ENCODE measurements at regions not wholly inside any gene's neighbourhood (a gene's known extent, or its start where the extent isn't known, plus 50 kb on each side); places are given as distances from the start of the nearest gene placed in this dataset.

GRCh38 chr2:155871940-155872339 is 460.6 kb downstream of the NR4A2 start:
- peaks cover 4% of the 10 kb centered on the region; the same call in 1 of the 3 replicates for H3K36me3 Mint-ChIP-seq (ENCODE audit: low read depth)
- Histone ChIP-seq H3K36me3 (ENCODE audit: insufficient read depth) (no peaks in the 10 kb centered on the region), H3F3A (replicated peaks; ENCODE audit: low read depth) (no peaks in the 10 kb centered on the region), H2AFZ (no peak overlapping the region), H3K4me1 (ENCODE audit: insufficient read depth) (no peaks in the 10 kb centered on the region), H4K20me1 (replicated peaks; ENCODE audit: insufficient read depth) (no peaks in the 10 kb centered on the region), H3K27ac (ENCODE audit: low read depth) (no peak overlapping the region), H3K9me2 (ENCODE audit: insufficient read depth) (no peaks in the 10 kb centered on the region), H3K4me3 (no peak overlapping the region), H3K79me2 (replicated peaks; ENCODE audit: insufficient read depth) (no peaks in the 10 kb centered on the region), H3K4me2 (no peak overlapping the region), H3K27me3 (ENCODE audit: insufficient read depth) (no peaks in the 10 kb centered on the region)
- no peak for TF ChIP-seq EZH2 (IDR thresholded peaks at IDR 0.05; ENCODE audit: low read depth, unreplicated experiment)
- no peak for TF ChIP-seq EZH2phosphoT487 (IDR thresholded peaks at IDR 0.05; ENCODE audit: unreplicated experiment)
- TF ChIP-seq ZNF114 (CRISPR knock-in tag; IDR thresholded peaks at IDR 0.05), result no peak
- TF ChIP-seq POLR2AphosphoS5 (IDR thresholded peaks at IDR 0.05; ENCODE audit: low read depth), result no peak
- no peak for TF ChIP-seq CTCF (conservative IDR thresholded peaks at IDR 0.05; ENCODE audit: low read depth in 2 of 2)
- no peak for TF ChIP-seq REST (IDR thresholded peaks at IDR 0.05; ENCODE audit: unreplicated experiment)
- no peak for TF ChIP-seq ETS1 (IDR thresholded peaks at IDR 0.05)
- no peak for TF ChIP-seq CREB1 (CRISPR knock-in tag; IDR thresholded peaks at IDR 0.05; ENCODE audit: low read depth)
- TF ChIP-seq ZNF462 (CRISPR knock-in tag; IDR thresholded peaks at IDR 0.05), result no peak
- no peak for TF ChIP-seq JUNB (IDR thresholded peaks at IDR 0.05; ENCODE audit: unreplicated experiment)
- TF ChIP-seq STAT1 (IDR thresholded peaks at IDR 0.05; ENCODE audit: unreplicated experiment), result no peak
- no peak for TF ChIP-seq ZNF331 (CRISPR knock-in tag; IDR thresholded peaks at IDR 0.05; ENCODE audit: low read depth)
- TF ChIP-seq NANOG (IDR thresholded peaks at IDR 0.05; ENCODE audit: borderline replicate concordance), result no peak
- no peak for ATAC-seq
- H3K4me1 Mint-ChIP-seq, result no peaks in the 10 kb centered on the region
- no peak for DNase-seq (ENCODE audit: low spot score)
- H3K27me3 Mint-ChIP-seq (ENCODE audit: insufficient read depth, low read depth, poor library complexity), result peaks cover 2% of the 10 kb centered on the region
- H3K4me3 Mint-ChIP-seq, result no peak overlapping the region
- no peak overlapping the region for H3K27ac Mint-ChIP-seq
- H3K9me3 Mint-ChIP-seq, result peaks cover 16% of the 10 kb centered on the region

Data from GM23338 (cell line).